NCI-H2081 treated with DMSO at 0.1 percent for 48 hours (cell line): ENCODE measurements at regions not wholly inside any gene's neighbourhood (a gene's known extent, or its start where the extent isn't known, plus 50 kb on each side); places are given as distances from the start of the nearest gene placed in this dataset.
"Not testable (repeated sequence)": the region's sequence is repeated elsewhere in the genome, so short reads cannot be mapped to it uniquely, and the experiment has no call there.

Source experiments
- DNase-seq: peaks from one replicate; lab custom pipeline; 2025; lab: John Stamatoyannopoulos, UW

GRCh38 chr15:88995449-88995848 lies 82.3 kb upstream of the MFGE8 start:
- no peak for DNase-seq

- DNase-seq, result no peak
These were observed 84.4 kb upstream of the MFGE8 start for GRCh38 chr15:88997531-88997930.

GRCh38 chr15:88998980-88999713 lies 86.0 kb upstream of the MFGE8 start:
- no peak for DNase-seq

- DNase-seq, result not testable (repeated sequence)
These were observed 86.5 kb upstream of the ABHD2 start for GRCh38 chr15:89001708-89002275.

GRCh38 chr15:89002281-89002761 lies 85.9 kb upstream of the ABHD2 start:
- DNase-seq, result no peak

- DNase-seq, result no peak
These were observed 85.4 kb upstream of the ABHD2 start for GRCh38 chr15:89002830-89003229.

- DNase-seq, result no peak
These were observed 84.2 kb upstream of the ABHD2 start for GRCh38 chr15:89003865-89004725.

- no peak for DNase-seq
These were observed 83.6 kb upstream of the ABHD2 start for GRCh38 chr15:89004726-89005030.

GRCh38 chr15:89007527-89007926 lies 80.7 kb upstream of the ABHD2 start:
- not testable (repeated sequence) for DNase-seq

- no peak for DNase-seq
These were observed 80.3 kb upstream of the ABHD2 start for GRCh38 chr15:89007989-89008388.

- no peak for DNase-seq
These were observed 79.2 kb upstream of the ABHD2 start for GRCh38 chr15:89009080-89009479.

GRCh38 chr15:89015412-89016097 lies 72.7 kb upstream of the ABHD2 start:
- no peak for DNase-seq

GRCh38 chr15:89016549-89017041 lies 71.7 kb upstream of the ABHD2 start:
- DNase-seq, result no peak

- peak; percentile 13 for DNase-seq
These were observed 70.7 kb upstream of the ABHD2 start for GRCh38 chr15:89017370-89018066.

GRCh38 chr15:89018207-89018606 lies 70.0 kb upstream of the ABHD2 start:
- no peak for DNase-seq

- DNase-seq, result no peak
These were observed 68.8 kb upstream of the ABHD2 start for GRCh38 chr15:89019436-89019835.

GRCh38 chr15:89021224-89021623 lies 67.0 kb upstream of the ABHD2 start:
- no peak for DNase-seq

GRCh38 chr15:89021886-89022285 lies 66.4 kb upstream of the ABHD2 start:
- DNase-seq, result not testable (repeated sequence)

GRCh38 chr15:89023311-89023961 lies 64.8 kb upstream of the ABHD2 start:
- DNase-seq, result no peak

- no peak for DNase-seq
These were observed 63.8 kb upstream of the ABHD2 start for GRCh38 chr15:89024418-89024817.

- no peak for DNase-seq
These were observed 62.1 kb upstream of the ABHD2 start for GRCh38 chr15:89026167-89026566.
